ENCODE measurements at regions not wholly inside any gene's neighbourhood (a gene's known extent, or its start where the extent isn't known, plus 50 kb on each side); places are given as distances from the start of the nearest gene placed in this dataset.
"Not testable (repeated sequence)": the region's sequence is repeated elsewhere in the genome, so short reads cannot be mapped to it uniquely, and the experiment has no call there.

DNA sequence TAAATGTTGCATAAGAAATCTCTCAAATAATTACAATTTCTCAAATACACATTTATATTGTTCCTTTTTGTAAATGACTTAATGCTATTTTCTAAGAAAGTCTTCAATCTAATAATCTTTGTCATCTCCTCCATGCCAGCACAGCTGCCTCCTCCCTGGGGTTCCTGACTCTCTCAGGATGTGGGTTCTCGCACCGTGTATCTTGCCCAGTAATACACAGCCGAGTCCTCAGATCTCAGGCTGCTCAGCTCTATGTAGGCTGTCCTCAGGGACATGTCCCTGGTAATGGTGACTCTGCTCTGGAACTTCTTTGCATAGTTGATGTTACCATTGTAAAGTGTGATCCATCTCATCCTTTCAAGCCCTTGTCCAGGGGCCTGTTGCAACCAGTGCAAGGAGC is 1223.7 kb downstream of the TMEM121 start:
- not testable (repeated sequence) for TF ChIP-seq CTCF (IDR thresholded peaks at IDR 0.05; ENCODE audit: insufficient read depth, low read length); POLR2AphosphoS5 (IDR thresholded peaks at IDR 0.05; ENCODE audit: low read depth)
- TF ChIP-seq, protein P1, sequence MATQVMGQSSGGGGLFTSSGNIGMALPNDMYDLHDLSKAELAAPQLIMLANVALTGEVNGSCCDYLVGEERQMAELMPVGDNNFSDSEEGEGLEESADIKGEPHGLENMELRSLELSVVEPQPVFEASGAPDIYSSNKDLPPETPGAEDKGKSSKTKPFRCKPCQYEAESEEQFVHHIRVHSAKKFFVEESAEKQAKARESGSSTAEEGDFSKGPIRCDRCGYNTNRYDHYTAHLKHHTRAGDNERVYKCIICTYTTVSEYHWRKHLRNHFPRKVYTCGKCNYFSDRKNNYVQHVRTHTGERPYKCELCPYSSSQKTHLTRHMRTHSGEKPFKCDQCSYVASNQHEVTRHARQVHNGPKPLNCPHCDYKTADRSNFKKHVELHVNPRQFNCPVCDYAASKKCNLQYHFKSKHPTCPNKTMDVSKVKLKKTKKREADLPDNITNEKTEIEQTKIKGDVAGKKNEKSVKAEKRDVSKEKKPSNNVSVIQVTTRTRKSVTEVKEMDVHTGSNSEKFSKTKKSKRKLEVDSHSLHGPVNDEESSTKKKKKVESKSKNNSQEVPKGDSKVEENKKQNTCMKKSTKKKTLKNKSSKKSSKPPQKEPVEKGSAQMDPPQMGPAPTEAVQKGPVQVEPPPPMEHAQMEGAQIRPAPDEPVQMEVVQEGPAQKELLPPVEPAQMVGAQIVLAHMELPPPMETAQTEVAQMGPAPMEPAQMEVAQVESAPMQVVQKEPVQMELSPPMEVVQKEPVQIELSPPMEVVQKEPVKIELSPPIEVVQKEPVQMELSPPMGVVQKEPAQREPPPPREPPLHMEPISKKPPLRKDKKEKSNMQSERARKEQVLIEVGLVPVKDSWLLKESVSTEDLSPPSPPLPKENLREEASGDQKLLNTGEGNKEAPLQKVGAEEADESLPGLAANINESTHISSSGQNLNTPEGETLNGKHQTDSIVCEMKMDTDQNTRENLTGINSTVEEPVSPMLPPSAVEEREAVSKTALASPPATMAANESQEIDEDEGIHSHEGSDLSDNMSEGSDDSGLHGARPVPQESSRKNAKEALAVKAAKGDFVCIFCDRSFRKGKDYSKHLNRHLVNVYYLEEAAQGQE (IDR thresholded peaks at IDR 0.05; ENCODE audit: insufficient replicate concordance, low read depth) = not testable (repeated sequence)
